Astrocyte (in vitro differentiated cells and primary cell): ENCODE measurements at regions not wholly inside any gene's neighbourhood (a gene's known extent, or its start where the extent isn't known, plus 50 kb on each side); places are given as distances from the start of the nearest gene placed in this dataset.

Experiments
- DNase-seq: peaks from one replicate; pipeline ENCODE4 v3.0.0-alpha.2; 2010; ENCODE audit warnings: low read depth
- FAIRE-seq: peaks from 2 replicates; lab custom pipeline; 2011; peaks lifted over from hg19 to GRCh38; lab: Jason Lieb, UNC
- H2AFZ ChIP-seq: 2 replicates; pipeline ENCODE4 v1.6.0; 2012; ENCODE audit warnings: low read depth, low read length, inconsistent platforms
- H3K27ac ChIP-seq: 2 replicates; pipeline ENCODE4 v1.5.1; 2011; ENCODE audit warnings: low read depth, low read length, inconsistent platforms
- H3K27me3 ChIP-seq: 2 replicates; pipeline ENCODE4 v1.6.0; 2011; ENCODE audit warnings: low read length, inconsistent platforms; ENCODE audit not compliant: insufficient read depth
- H3K36me3 ChIP-seq: 2 replicates; pipeline ENCODE4 v1.5.1; 2011; ENCODE audit warnings: low read length, inconsistent platforms; ENCODE audit not compliant: insufficient read depth
- H3K4me1 ChIP-seq: 2 replicates; pipeline ENCODE4 v1.5.1; 2011; ENCODE audit warnings: low read length, inconsistent platforms; ENCODE audit not compliant: insufficient read depth
- H3K4me2 ChIP-seq: 2 replicates; pipeline ENCODE4 v1.6.0; 2012; ENCODE audit warnings: low read length, inconsistent platforms
- H3K4me3 ChIP-seq: 2 replicates; pipeline ENCODE4 v1.5.1; 2011; ENCODE audit warnings: low read depth, mild to moderate bottlenecking, low read length, inconsistent platforms; ENCODE audit not compliant: insufficient read depth
- H3K79me2 ChIP-seq: 2 replicates; pipeline ENCODE4 v1.6.0; 2012; ENCODE audit warnings: mild to moderate bottlenecking, low read length, inconsistent platforms; ENCODE audit not compliant: insufficient read depth
- H3K9ac ChIP-seq: 2 replicates; pipeline ENCODE4 v1.6.0; 2012; ENCODE audit warnings: mild to moderate bottlenecking, low read length, inconsistent platforms
- H3K9me3 ChIP-seq: 2 replicates; pipeline ENCODE4 v1.5.1; 2012; ENCODE audit warnings: low read depth, mild to moderate bottlenecking, low read length, inconsistent platforms; ENCODE audit not compliant: insufficient read depth
- H4K20me1 ChIP-seq: 2 replicates; pipeline ENCODE4 v1.6.0; 2012; ENCODE audit warnings: low read length, inconsistent platforms; ENCODE audit not compliant: insufficient read depth
- H3K27ac Mint-ChIP-seq: one replicate; pipeline ENCODE4 v1.8.0; 2021; ENCODE audit warnings: mild to moderate bottlenecking, mixed read lengths; ENCODE audit not compliant: unreplicated experiment
- H3K27me3 Mint-ChIP-seq: one replicate; pipeline ENCODE4 v1.8.0; 2021; ENCODE audit warnings: low read depth, mixed read lengths; ENCODE audit not compliant: unreplicated experiment
- H3K36me3 Mint-ChIP-seq: one replicate; pipeline ENCODE4 v1.8.0; 2021; ENCODE audit warnings: low read depth, mixed read lengths; ENCODE audit not compliant: unreplicated experiment
- H3K4me1 Mint-ChIP-seq: one replicate; pipeline ENCODE4 v1.8.0; 2021; ENCODE audit warnings: low read depth, mixed read lengths; ENCODE audit not compliant: unreplicated experiment
- H3K4me3 Mint-ChIP-seq: one replicate; pipeline ENCODE4 v1.8.0; 2021; ENCODE audit warnings: mild to moderate bottlenecking, moderate library complexity, mixed read lengths; ENCODE audit not compliant: unreplicated experiment
- H3K9me3 Mint-ChIP-seq: one replicate; pipeline ENCODE4 v1.8.0; 2021; ENCODE audit warnings: mild to moderate bottlenecking, mixed read lengths; ENCODE audit not compliant: unreplicated experiment
- EZH2 ChIP-seq: IDR thresholded peaks from 2 replicates; pipeline ENCODE4 v1.6.1; 2012; ENCODE audit warnings: mild to moderate bottlenecking, low read length, inconsistent platforms; ENCODE audit not compliant: insufficient read depth
- TF ChIP-seq, protein P1 (sequence below): IDR thresholded peaks from 2 replicates; pipeline ENCODE4 v1.5.1; 2011; ENCODE audit warnings: low read depth, mild to moderate bottlenecking, inconsistent platforms, low read length, moderate library complexity; ENCODE audit not compliant: insufficient read depth

DNA sequence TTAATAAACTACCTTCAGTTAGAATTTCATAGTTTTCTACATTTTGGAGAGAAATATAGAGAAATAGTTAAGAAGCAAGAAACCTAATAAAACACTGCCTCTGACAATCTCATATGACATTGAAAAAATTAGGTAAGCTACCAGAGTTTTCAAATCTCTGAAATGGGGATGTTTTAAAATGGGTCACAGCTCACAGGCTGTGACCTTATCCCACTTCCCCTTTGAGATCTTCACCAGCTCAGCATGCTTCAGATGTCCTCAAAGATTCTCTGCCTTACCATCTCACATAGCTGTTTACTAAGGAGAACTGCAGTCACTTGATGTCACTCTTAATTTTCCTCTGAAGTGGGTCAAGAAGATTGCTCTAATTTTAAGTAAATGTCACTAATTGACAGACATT is 717.8 kb downstream of the JRKL start:
- no peaks in the 10 kb centered on the region for H3K36me3 Mint-ChIP-seq
- FAIRE-seq (no peak), DNase-seq (no peak)
- Histone ChIP-seq H2AFZ (no peak overlapping the region), H4K20me1 (no peaks in the 10 kb centered on the region), H3K4me3 (no peak overlapping the region), H3K9ac (no peak overlapping the region), H3K4me2 (no peak overlapping the region), H3K9me3 (no peaks in the 10 kb centered on the region), H3K79me2 (no peaks in the 10 kb centered on the region), H3K4me1 (no peaks in the 10 kb centered on the region), H3K27ac (no peak overlapping the region), H3K36me3 (no peaks in the 10 kb centered on the region), H3K27me3 (no peaks in the 10 kb centered on the region)
- H3K9me3 Mint-ChIP-seq: peaks cover 2% of the 10 kb centered on the region
- no peak overlapping the region for H3K4me3 Mint-ChIP-seq
- no peak overlapping the region for H3K27ac Mint-ChIP-seq
- TF ChIP-seq, protein P1, sequence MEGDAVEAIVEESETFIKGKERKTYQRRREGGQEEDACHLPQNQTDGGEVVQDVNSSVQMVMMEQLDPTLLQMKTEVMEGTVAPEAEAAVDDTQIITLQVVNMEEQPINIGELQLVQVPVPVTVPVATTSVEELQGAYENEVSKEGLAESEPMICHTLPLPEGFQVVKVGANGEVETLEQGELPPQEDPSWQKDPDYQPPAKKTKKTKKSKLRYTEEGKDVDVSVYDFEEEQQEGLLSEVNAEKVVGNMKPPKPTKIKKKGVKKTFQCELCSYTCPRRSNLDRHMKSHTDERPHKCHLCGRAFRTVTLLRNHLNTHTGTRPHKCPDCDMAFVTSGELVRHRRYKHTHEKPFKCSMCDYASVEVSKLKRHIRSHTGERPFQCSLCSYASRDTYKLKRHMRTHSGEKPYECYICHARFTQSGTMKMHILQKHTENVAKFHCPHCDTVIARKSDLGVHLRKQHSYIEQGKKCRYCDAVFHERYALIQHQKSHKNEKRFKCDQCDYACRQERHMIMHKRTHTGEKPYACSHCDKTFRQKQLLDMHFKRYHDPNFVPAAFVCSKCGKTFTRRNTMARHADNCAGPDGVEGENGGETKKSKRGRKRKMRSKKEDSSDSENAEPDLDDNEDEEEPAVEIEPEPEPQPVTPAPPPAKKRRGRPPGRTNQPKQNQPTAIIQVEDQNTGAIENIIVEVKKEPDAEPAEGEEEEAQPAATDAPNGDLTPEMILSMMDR: no peak
- no peak for TF ChIP-seq EZH2
- no peaks in the 10 kb centered on the region for H3K27me3 Mint-ChIP-seq
- no peaks in the 10 kb centered on the region for H3K4me1 Mint-ChIP-seq

DNA sequence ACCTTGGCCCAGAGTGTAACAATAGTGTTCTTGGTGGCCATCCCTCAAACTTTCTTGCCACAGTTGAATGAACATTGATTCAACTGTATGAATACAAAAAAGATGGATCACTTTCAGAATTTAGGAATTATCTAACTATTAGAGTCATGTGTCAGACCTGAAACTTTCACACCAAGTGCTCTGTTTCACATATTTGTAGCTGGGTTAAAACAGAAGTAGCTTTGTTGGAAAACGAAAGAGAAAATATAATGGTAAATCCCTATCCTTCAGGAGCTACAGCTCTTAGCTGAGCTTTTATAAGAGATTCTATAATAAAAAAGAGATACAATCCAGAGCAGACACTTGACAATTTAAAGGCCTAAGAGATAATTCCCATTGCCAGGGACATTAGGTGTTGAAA is 719.3 kb downstream of the JRKL start:
- no peak overlapping the region for H3K9ac ChIP-seq
- Mint-ChIP-seq H3K9me3 (no peaks in the 10 kb centered on the region), H3K27ac (no peak overlapping the region), H3K36me3 (no peaks in the 10 kb centered on the region), H3K4me1 (no peaks in the 10 kb centered on the region), H3K4me3 (no peak overlapping the region), H3K27me3 (no peaks in the 10 kb centered on the region)
- no peaks in the 10 kb centered on the region for H3K9me3 ChIP-seq
- DNase-seq (no peak), FAIRE-seq (no peak)
- no peak overlapping the region for H3K4me3 ChIP-seq
- H3K4me2 ChIP-seq: no peak overlapping the region
- no peak overlapping the region for H3K27ac ChIP-seq
- no peaks in the 10 kb centered on the region for H3K4me1 ChIP-seq
- H4K20me1 ChIP-seq: no peaks in the 10 kb centered on the region
- no peak for TF ChIP-seq EZH2
- TF ChIP-seq, protein P1: no peak
- no peaks in the 10 kb centered on the region for H3K36me3 ChIP-seq
- H3K79me2 ChIP-seq: no peaks in the 10 kb centered on the region
- no peak overlapping the region for H2AFZ ChIP-seq
- H3K27me3 ChIP-seq: no peaks in the 10 kb centered on the region

DNA sequence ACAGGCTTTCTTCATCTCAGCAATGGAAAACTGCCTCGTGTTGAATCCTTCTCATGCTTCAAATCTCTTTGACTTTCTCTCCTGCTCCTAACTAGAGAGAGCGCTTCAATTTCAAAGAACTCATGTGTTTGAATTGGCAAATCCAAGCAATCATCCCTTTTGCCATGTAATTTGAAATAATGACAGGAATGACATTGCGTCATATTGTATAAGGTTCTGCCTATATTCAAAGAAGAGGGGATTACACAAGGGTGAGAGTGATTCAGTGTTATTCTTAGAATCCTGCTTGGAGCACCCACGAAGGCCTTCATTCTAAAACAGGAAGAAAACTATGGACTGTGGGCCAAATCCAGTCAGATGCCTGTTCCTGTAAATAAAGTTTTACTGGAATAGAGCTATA is 720.6 kb downstream of the JRKL start:
- no peak overlapping the region for H3K27ac Mint-ChIP-seq
- no peak for TF ChIP-seq EZH2
- TF ChIP-seq, protein P1: no peak

More for the DNA sequence above, 720.6 kb downstream of the JRKL start:
- Mint-ChIP-seq H3K36me3 (no peaks in the 10 kb centered on the region), H3K4me1 (no peaks in the 10 kb centered on the region), H3K4me3 (no peak overlapping the region), H3K9me3 (no peaks in the 10 kb centered on the region), H3K27me3 (no peaks in the 10 kb centered on the region)
- Histone ChIP-seq H3K27ac (no peak overlapping the region), H2AFZ (no peak overlapping the region), H4K20me1 (no peaks in the 10 kb centered on the region), H3K4me1 (no peaks in the 10 kb centered on the region), H3K79me2 (no peaks in the 10 kb centered on the region), H3K4me2 (no peak overlapping the region), H3K9ac (no peak overlapping the region), H3K27me3 (no peaks in the 10 kb centered on the region), H3K9me3 (no peaks in the 10 kb centered on the region), H3K36me3 (no peaks in the 10 kb centered on the region), H3K4me3 (no peak overlapping the region)
- FAIRE-seq (no peak), DNase-seq (no peak)
